ENCODE measurements at regions not wholly inside any gene's neighbourhood (a gene's known extent, or its start where the extent isn't known, plus 50 kb on each side); places are given as distances from the start of the nearest gene placed in this dataset.

- TF ChIP-seq CTCF (IDR thresholded peaks at IDR 0.05) = no peak
- no peak for TF ChIP-seq EZH2 (IDR thresholded peaks at IDR 0.05; ENCODE audit: borderline replicate concordance, insufficient read depth, low read depth, low read length, poor library complexity, severe bottlenecking)
Observed at GRCh38 chr11:33419924-33420323, 162.7 kb downstream of the HIPK3 start.

Data from B cell (primary cell).